DMS153 treated with DMSO at 0.1 percent for 48 hours (cell line): ENCODE measurements at regions not wholly inside any gene's neighbourhood (a gene's known extent, or its start where the extent isn't known, plus 50 kb on each side); places are given as distances from the start of the nearest gene placed in this dataset.
A peak's percentile ranks its signal among the peaks of the same experiment; 100 is the strongest.

Experiments used
- DNase-seq: peaks from one replicate; lab custom pipeline; 2025; ENCODE audit not compliant: unreplicated experiment; lab: John Stamatoyannopoulos, UW

- no peak for DNase-seq
These were observed 60.3 kb downstream of the AVPR1A start for GRCh38 chr12:63090716-63091115.

- no peak for DNase-seq
These were observed 64.7 kb downstream of the AVPR1A start for GRCh38 chr12:63086149-63086915.

- DNase-seq = no peak
These were observed 65.9 kb downstream of the AVPR1A start for GRCh38 chr12:63085120-63085519.

GRCh38 chr12:63084501-63084900 lies 66.5 kb downstream of the AVPR1A start:
- DNase-seq = no peak

GRCh38 chr12:63083046-63083445 lies 68.0 kb downstream of the AVPR1A start:
- no peak for DNase-seq

GRCh38 chr12:63079791-63080502 lies 71.1 kb downstream of the AVPR1A start:
- DNase-seq = no peak

GRCh38 chr12:63078906-63079305 lies 72.1 kb downstream of the AVPR1A start:
- DNase-seq = no peak

GRCh38 chr12:63075376-63076060 lies 75.5 kb downstream of the AVPR1A start:
- no peak for DNase-seq

GRCh38 chr12:63070709-63071108 lies 80.3 kb downstream of the AVPR1A start:
- DNase-seq = no peak

- DNase-seq = no peak
These were observed 81.0 kb downstream of the AVPR1A start for GRCh38 chr12:63069860-63070617.

- peak; percentile 29 for DNase-seq
These were observed 82.1 kb downstream of the AVPR1A start for GRCh38 chr12:63068857-63069442.

- no peak for DNase-seq
These were observed 84.2 kb downstream of the AVPR1A start for GRCh38 chr12:63066782-63067181.

- no peak for DNase-seq
These were observed 84.9 kb downstream of the AVPR1A start for GRCh38 chr12:63066136-63066535.

GRCh38 chr12:63064080-63064479 lies 86.9 kb downstream of the AVPR1A start:
- DNase-seq = no peak

GRCh38 chr12:63056649-63057048 lies 94.4 kb downstream of the AVPR1A start:
- DNase-seq = no peak

- DNase-seq = no peak
These were observed 98.3 kb downstream of the AVPR1A start for GRCh38 chr12:63052696-63053095.

GRCh38 chr12:63047146-63047545 lies 103.9 kb downstream of the AVPR1A start:
- no peak for DNase-seq

GRCh38 chr12:63045020-63045860 lies 105.8 kb downstream of the AVPR1A start:
- no peak for DNase-seq

- no peak for DNase-seq
These were observed 107.7 kb upstream of the PPM1H start for GRCh38 chr12:63042646-63043045.

GRCh38 chr12:63041601-63042000 lies 106.7 kb upstream of the PPM1H start:
- DNase-seq = no peak
